ENCODE measurements at regions not wholly inside any gene's neighbourhood (a gene's known extent, or its start where the extent isn't known, plus 50 kb on each side); places are given as distances from the start of the nearest gene placed in this dataset.

- no peak for DNase-seq
Measured at GRCh38 chr5:118022062-118022461, 966.3 kb downstream of the DTWD2 start.

DNA sequence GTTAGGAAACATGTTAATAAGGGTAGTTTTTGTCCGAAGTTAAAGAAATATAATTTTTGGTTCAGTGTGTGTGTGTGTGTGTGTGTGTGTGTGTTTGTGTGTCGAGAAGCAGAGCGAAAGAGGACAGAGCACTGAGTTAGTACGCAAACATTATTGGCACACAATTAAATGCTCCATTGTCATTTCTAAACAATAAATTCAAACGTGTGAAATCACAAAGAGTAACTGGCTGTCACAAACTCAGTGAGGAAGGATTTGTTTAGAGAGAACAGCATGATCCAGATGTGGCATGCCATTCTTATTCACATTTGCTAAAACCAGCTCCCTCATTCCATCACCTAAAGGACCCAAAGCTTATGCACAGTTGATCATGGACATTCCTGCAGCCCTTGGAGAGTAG is 970.8 kb downstream of the DTWD2 start:
- DNase-seq, result no peak

- no peak for DNase-seq
Measured at GRCh38 chr5:118016396-118016795, 972.0 kb downstream of the DTWD2 start.

GRCh38 chr5:118015511-118015910 is 972.8 kb downstream of the DTWD2 start:
- DNase-seq, result no peak

- DNase-seq, result no peak
Measured at GRCh38 chr5:118009741-118010297, 978.5 kb downstream of the DTWD2 start.

GRCh38 chr5:118008779-118009178 is 979.6 kb downstream of the DTWD2 start:
- DNase-seq, result no peak

GRCh38 chr5:118007262-118007661 is 981.1 kb downstream of the DTWD2 start:
- no peak for DNase-seq

- no peak for DNase-seq
Measured at GRCh38 chr5:118006219-118006618, 982.1 kb downstream of the DTWD2 start.

DNA sequence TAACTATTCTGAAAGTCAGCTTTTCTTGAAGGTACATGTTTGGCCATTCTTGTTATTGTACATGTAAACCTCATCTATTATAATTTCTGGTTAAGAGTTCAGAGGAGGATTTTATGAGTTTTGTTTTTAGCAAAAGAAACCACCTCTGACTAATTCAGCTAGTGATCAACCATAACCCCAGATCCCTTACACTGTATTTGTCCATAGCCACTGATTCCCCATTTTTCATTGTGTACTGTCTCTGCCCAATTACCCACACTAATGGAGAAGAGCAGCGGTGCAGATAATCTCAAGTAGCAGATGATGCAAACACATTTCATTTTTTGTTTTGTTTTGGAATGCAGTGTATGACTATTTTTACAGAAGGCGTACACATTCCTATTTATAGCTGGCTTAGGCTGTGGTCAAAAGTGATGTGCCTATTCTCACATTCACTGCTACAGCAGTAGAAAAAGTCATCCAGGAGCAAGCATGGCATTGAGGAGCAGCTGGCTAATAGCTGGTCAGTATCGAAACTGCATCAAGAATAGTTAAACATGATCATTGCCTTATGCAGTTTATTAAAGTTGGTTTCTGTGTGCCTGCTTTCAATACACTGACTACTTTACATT is 988.3 kb downstream of the DTWD2 start:
- DNase-seq, result no peak

DNA sequence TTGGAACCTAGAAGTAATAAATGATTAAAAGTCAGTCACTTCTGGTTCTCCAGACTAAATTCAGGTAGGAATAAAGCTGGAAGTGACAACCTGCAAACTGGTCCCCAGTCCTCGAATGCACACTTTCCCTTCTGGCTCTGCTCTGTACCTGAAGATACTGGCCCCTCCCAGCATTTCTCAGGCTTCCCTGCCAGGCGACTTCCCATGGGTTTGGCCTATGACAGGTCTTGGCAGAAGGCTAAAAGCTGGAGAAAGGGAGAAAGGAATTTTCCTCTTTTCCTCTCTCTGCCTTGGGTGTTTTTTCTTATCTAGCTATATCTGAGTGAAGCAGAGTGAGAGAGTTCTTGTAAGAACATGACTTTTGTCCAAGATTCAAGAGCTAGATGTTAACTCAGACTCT is 1005.7 kb downstream of the DTWD2 start:
- DNase-seq, result no peak

- DNase-seq, result no peak
Measured at GRCh38 chr5:117973785-117974184, 1014.6 kb downstream of the DTWD2 start.

- no peak for DNase-seq
Measured at GRCh38 chr5:117955831-117956230, 1032.5 kb downstream of the DTWD2 start.

GRCh38 chr5:117954331-117954730 is 1034.0 kb downstream of the DTWD2 start:
- no peak for DNase-seq

GRCh38 chr5:117953272-117953671 is 1035.1 kb downstream of the DTWD2 start:
- DNase-seq, result no peak

- DNase-seq, result no peak
Measured at GRCh38 chr5:117947836-117948235, 1040.5 kb downstream of the DTWD2 start.

DNA sequence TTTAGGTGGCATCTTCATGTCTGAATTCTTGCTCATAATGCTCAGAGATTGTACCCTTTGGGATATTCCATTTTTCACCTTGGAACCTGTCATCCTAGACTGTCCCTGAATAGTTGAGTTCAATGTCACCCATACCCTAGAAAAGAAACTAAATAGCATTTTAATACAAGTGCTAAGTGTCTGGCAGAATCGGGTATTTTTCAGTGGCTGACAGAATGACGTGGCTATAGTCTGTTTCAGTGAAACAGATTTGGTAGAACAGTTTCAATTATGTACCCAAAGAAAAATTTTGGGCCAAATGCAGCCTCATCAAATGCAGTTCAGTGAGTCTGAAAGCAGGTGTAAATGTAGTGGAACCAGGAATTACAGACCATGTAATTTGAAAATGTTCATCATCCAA is 1041.2 kb downstream of the DTWD2 start:
- no peak for DNase-seq

GRCh38 chr5:117945258-117945657 is 1043.1 kb downstream of the DTWD2 start:
- DNase-seq, result no peak

GRCh38 chr5:117943541-117943940 is 1044.8 kb downstream of the DTWD2 start:
- DNase-seq, result no peak

DNA sequence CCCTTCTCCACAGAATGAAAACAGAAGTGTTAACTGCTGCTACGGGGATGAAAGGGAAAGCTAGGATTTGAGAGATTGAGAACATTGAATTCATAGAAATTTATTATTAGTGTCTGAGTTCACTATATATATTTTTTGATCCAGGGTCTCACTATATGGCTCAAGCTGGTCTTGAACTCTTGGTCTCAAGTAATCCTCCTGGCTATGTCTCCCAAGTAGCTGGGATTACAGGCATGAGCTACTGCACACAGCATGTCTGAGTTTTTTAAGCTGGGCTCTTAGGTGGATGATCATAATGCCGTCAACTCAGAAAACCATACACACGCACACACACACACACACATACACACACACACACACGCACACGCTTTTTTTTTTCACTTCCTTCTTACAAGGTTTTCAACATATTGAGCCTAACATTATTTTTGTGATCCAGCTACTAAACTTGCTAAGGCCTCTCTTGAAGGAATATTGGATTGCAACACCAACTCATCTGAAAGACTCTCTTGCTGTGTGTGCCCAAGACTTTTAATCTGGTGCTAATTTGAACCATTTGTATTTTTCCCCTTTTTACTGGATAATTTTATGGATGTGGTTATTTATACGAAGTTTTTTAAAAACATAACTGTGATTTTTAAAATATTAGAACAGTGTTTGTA is 1045.4 kb downstream of the DTWD2 start:
- no peak for DNase-seq

- no peak for DNase-seq
Measured at GRCh38 chr5:117893211-117893610, 1095.1 kb downstream of the DTWD2 start.

GRCh38 chr5:117892360-117892759 is 1096.0 kb downstream of the DTWD2 start:
- DNase-seq, result no peak

DNA sequence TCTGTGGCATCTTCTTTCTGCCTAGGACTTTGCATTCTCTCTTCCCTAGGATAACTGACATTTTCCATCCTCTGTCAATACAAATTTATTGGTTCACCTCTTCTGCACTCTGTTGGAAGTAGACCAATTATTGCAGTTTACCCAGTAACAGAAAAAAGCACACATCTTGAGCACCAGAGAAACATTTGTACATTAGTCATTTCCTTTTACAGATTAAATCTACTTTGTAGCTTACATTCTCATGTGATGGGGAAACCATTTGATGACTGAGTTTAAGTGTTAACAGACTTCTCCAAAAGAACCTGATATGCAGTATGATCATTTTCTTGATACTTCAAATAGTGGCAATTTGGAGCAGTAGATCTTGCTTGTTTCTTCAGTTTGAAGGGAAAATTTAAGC is 1098.8 kb downstream of the DTWD2 start:
- no peak for DNase-seq

- DNase-seq, result no peak
Measured at GRCh38 chr5:117888688-117889087, 1099.7 kb downstream of the DTWD2 start.

GRCh38 chr5:117881426-117882230 is 1106.7 kb downstream of the DTWD2 start:
- no peak for DNase-seq
